Endodermal cell (in vitro differentiated cells): ENCODE measurements at regions not wholly inside any gene's neighbourhood (a gene's known extent, or its start where the extent isn't known, plus 50 kb on each side); places are given as distances from the start of the nearest gene placed in this dataset.
A peak's percentile ranks its signal among the peaks of the same experiment; 100 is the strongest.

Source experiments
- DNase-seq: peaks from one replicate; pipeline ENCODE4 v3.0.0-alpha.2; 2017
- H3K27ac ChIP-seq: 2 replicates; pipeline ENCODE4 v1.5.1; 2013; ENCODE audit warnings: mild to moderate bottlenecking, low read depth, low read length, moderate library complexity
- H3K27me3 ChIP-seq: 2 replicates; pipeline ENCODE4 v1.6.1; 2013; ENCODE audit warnings: mild to moderate bottlenecking, low read length, moderate library complexity; ENCODE audit not compliant: insufficient read depth, control insufficient read depth, poor library complexity, severe bottlenecking
- H3K36me3 ChIP-seq: 2 replicates; pipeline ENCODE4 v1.7.0; 2013; ENCODE audit warnings: mild to moderate bottlenecking, low read length, moderate library complexity; ENCODE audit not compliant: control insufficient read depth, insufficient read depth
- H3K4me1 ChIP-seq: one replicate; pipeline ENCODE4 v1.7.0; 2013; ENCODE audit warnings: low read length; ENCODE audit not compliant: control insufficient read depth, insufficient read depth
- H3K4me3 ChIP-seq: 2 replicates; pipeline ENCODE4 v1.5.1; 2013; ENCODE audit warnings: mild to moderate bottlenecking, low read length, moderate library complexity
- H3K9ac ChIP-seq: 2 replicates; pipeline ENCODE4 v1.6.1; 2013; ENCODE audit warnings: mild to moderate bottlenecking, low read length, moderate library complexity; ENCODE audit not compliant: poor library complexity, severe bottlenecking; ENCODE audit errors: extremely low read depth
- H3K9me3 ChIP-seq: 2 replicates; pipeline ENCODE4 v1.6.1; 2013; ENCODE audit warnings: mild to moderate bottlenecking, low read length, moderate library complexity; ENCODE audit not compliant: control insufficient read depth
- H3K27ac Mint-ChIP-seq: 2 replicates; pipeline ENCODE4 v1.8.0; 2020; ENCODE audit warnings: mixed read lengths
- H3K27me3 Mint-ChIP-seq: 2 replicates; pipeline ENCODE4 v1.8.0; 2021; ENCODE audit warnings: mild to moderate bottlenecking, mixed read lengths; ENCODE audit not compliant: insufficient read depth
- H3K36me3 Mint-ChIP-seq: 2 replicates; pipeline ENCODE4 v1.8.0; 2020; ENCODE audit warnings: low read depth, mixed read lengths
- H3K4me1 Mint-ChIP-seq: 2 replicates; pipeline ENCODE4 v1.8.0; 2020; ENCODE audit warnings: mixed read lengths
- H3K4me3 Mint-ChIP-seq: 2 replicates; pipeline ENCODE4 v1.8.0; 2020; ENCODE audit warnings: mild to moderate bottlenecking, moderate library complexity, mixed read lengths
- H3K9me3 Mint-ChIP-seq: 2 replicates; pipeline ENCODE4 v1.8.0; 2020; ENCODE audit warnings: mild to moderate bottlenecking, mixed read lengths
- CTCF ChIP-seq: fragments of 200-600 bp; sonication (generic); conservative IDR thresholded peaks from 2 replicates; pipeline ENCODE4 v1.5.0; 2021; ENCODE audit warnings: antibody characterized with exemption, mild to moderate bottlenecking
- WGBS, 2 experiments: methylation state at CpG; one replicate each; pipeline versions ENCODE4 v1.1.5 to v1.1.7; 2013; ENCODE audit warnings: missing lambda C conversion rate in 2 of 2, mixed read lengths in 1 of 2; ENCODE audit not compliant: insufficient coverage in 1 of 2, insufficient read length in 1 of 2; 5-methylcytosine and 5-hydroxymethylcytosine counted together

GRCh38 chr2:160784034-160784433 is 290.4 kb upstream of the RBMS1 start:
- Mint-ChIP-seq H3K9me3 (peaks cover 14% of the 10 kb centered on the region), H3K27me3 (no peaks in the 10 kb centered on the region), H3K4me1 (no peaks in the 10 kb centered on the region), H3K4me3 (no peak overlapping the region), H3K27ac (no peak overlapping the region), H3K36me3 (no peaks in the 10 kb centered on the region)
- H3K36me3 ChIP-seq = no peaks in the 10 kb centered on the region
- H3K27ac ChIP-seq = no peak overlapping the region
- H3K4me1 ChIP-seq = no peaks in the 10 kb centered on the region
- H3K9ac ChIP-seq = no peak overlapping the region
- no peaks in the 10 kb centered on the region for H3K9me3 ChIP-seq
- H3K27me3 ChIP-seq = no peaks in the 10 kb centered on the region
- TF ChIP-seq CTCF = peak; percentile 33
- no peak overlapping the region for H3K4me3 ChIP-seq
- WGBS, 2 experiments = 92 to 93% methylated on average over 3 of the region's 3 CpGs
- DNase-seq = no peak

- H3K36me3 ChIP-seq = no peaks in the 10 kb centered on the region
- no peak overlapping the region for H3K4me3 ChIP-seq
- 73% methylated on average over 2 of the region's 2 CpGs; no CpG with 5 or more reads in 1 of the 2 experiments for WGBS, 2 experiments
- no peak for DNase-seq
- H3K27ac Mint-ChIP-seq = no peak overlapping the region
- TF ChIP-seq CTCF = no peak
- no peak overlapping the region for H3K4me3 Mint-ChIP-seq
- H3K27me3 Mint-ChIP-seq = no peaks in the 10 kb centered on the region
- H3K27ac ChIP-seq = no peak overlapping the region
- H3K9ac ChIP-seq = no peak overlapping the region
- no peaks in the 10 kb centered on the region for H3K36me3 Mint-ChIP-seq
- H3K27me3 ChIP-seq = no peaks in the 10 kb centered on the region
- peaks cover 2% of the 10 kb centered on the region for H3K9me3 Mint-ChIP-seq
- no peaks in the 10 kb centered on the region for H3K9me3 ChIP-seq
- no peaks in the 10 kb centered on the region for H3K4me1 ChIP-seq
- no peaks in the 10 kb centered on the region for H3K4me1 Mint-ChIP-seq
Observed at GRCh38 chr2:160790738-160791137, 297.1 kb upstream of the RBMS1 start.

GRCh38 chr2:160791884-160792283 is 298.3 kb upstream of the RBMS1 start:
- Histone ChIP-seq H3K4me1 (no peaks in the 10 kb centered on the region), H3K36me3 (no peaks in the 10 kb centered on the region), H3K9me3 (peaks cover 4% of the 10 kb centered on the region), H3K4me3 (no peak overlapping the region), H3K27ac (no peak overlapping the region), H3K9ac (no peak overlapping the region), H3K27me3 (no peaks in the 10 kb centered on the region)
- Mint-ChIP-seq H3K9me3 (peaks cover 5% of the 10 kb centered on the region), H3K4me3 (no peak overlapping the region), H3K4me1 (no peaks in the 10 kb centered on the region), H3K27ac (no peak overlapping the region), H3K27me3 (no peaks in the 10 kb centered on the region), H3K36me3 (no peaks in the 10 kb centered on the region)
- DNase-seq = no peak
- no peak for TF ChIP-seq CTCF
- WGBS, 2 experiments = 63 to 91% methylated on average over 2 to 3 of the region's 3 CpGs
